Vagina (tissue), 2 donors: ENCODE measurements at regions not wholly inside any gene's neighbourhood (a gene's known extent, or its start where the extent isn't known, plus 50 kb on each side); places are given as distances from the start of the nearest gene placed in this dataset.

Experiments
- DNase-seq, 2 donors: peaks; one replicate each; pipeline ENCODE4 v3.0.0-alpha.2; 2017; ENCODE audit errors: extremely low spot score in 2 of 2
- H3K27ac ChIP-seq: fragments of 200-600 bp; sonication (generic); one replicate; pipeline ENCODE4 v1.5.1; 2019
- H3K27me3 ChIP-seq: fragments of 200-600 bp; sonication (generic); one replicate; pipeline ENCODE4 v1.5.1; 2019
- H3K36me3 ChIP-seq, 2 donors: fragments of 200-600 bp; sonication (generic); one replicate each; pipeline ENCODE4 v1.5.1; 2017 to 2019
- H3K4me1 ChIP-seq: fragments of 200-600 bp; sonication (generic); one replicate; pipeline ENCODE4 v1.5.1; 2019
- H3K4me3 ChIP-seq, 2 donors: fragments of 200-600 bp; sonication (generic); 1 replicate in 1 of 2; 2 replicates in 1 of 2; pipeline ENCODE4 v1.5.1; 2016 to 2019
- H3K9me3 ChIP-seq: fragments of 200-600 bp; sonication (generic); one replicate; pipeline ENCODE4 v1.5.1; 2019
- CTCF ChIP-seq, 3 experiments: fragments of 450-650 bp in 2 of 3; fragments of 200-600 bp in 1 of 3; sonication (generic) in 1 of 3; IDR thresholded peaks; one replicate each; pipeline ENCODE4 v1.5.1; 2017 to 2019; ENCODE audit warnings: antibody characterized with exemption in 3 of 3, mild to moderate bottlenecking in 2 of 3, moderate library complexity in 2 of 3
- POLR2A ChIP-seq, 2 donors: fragments of 450-650 bp; IDR thresholded peaks; one replicate each; pipeline ENCODE4 v1.6.1; 2017; ENCODE audit warnings: antibody characterized with exemption in 2 of 2, mild to moderate bottlenecking in 2 of 2, moderate library complexity in 2 of 2
- POLR2AphosphoS5 ChIP-seq, 2 donors: sonication (generic); formaldehyde crosslinking; IDR thresholded peaks; one replicate each; pipeline ENCODE4 v1.9.0; 2017; ENCODE audit warnings: antibody characterized with exemption in 2 of 2, mild to moderate bottlenecking in 2 of 2, low read depth in 1 of 2; ENCODE audit not compliant: insufficient read depth in 1 of 2
- intact Hi-C: fragments of 100-400 bp; cut with DNase I; formaldehyde crosslinking; loops from one replicate; pipeline ENCODE4 v1.15.1; 2023

GRCh38 chr11:15815246-15816195 lies 540.8 kb downstream of the SOX6 start:
- no peaks in the 10 kb centered on the region for H3K27me3 ChIP-seq
- TF ChIP-seq POLR2AphosphoS5 (IDR thresholded peaks at IDR 0.05; ENCODE audit: insufficient read depth in 1 of 2, low read depth in 1 of 2) (no peak), CTCF (IDR thresholded peaks at IDR 0.05) (no peak), POLR2A (IDR thresholded peaks at IDR 0.05) (no peak)
- no peak overlapping the region for H3K27ac ChIP-seq
- H3K9me3 ChIP-seq, result no peaks in the 10 kb centered on the region
- peaks cover 7% of the 10 kb centered on the region for H3K4me1 ChIP-seq
- no peaks in the 10 kb centered on the region for H3K36me3 ChIP-seq
- no peak overlapping the region for H3K4me3 ChIP-seq
- intact Hi-C loops, result no loop called here
- no peak for DNase-seq

GRCh38 chr11:15816260-15816871 lies 540.0 kb downstream of the SOX6 start:
- Histone ChIP-seq H3K27ac (no peak overlapping the region), H3K4me3 (no peak overlapping the region), H3K27me3 (no peaks in the 10 kb centered on the region), H3K36me3 (no peaks in the 10 kb centered on the region), H3K4me1 (peaks cover 7% of the 10 kb centered on the region), H3K9me3 (no peaks in the 10 kb centered on the region)
- no peak for TF ChIP-seq POLR2A (IDR thresholded peaks at IDR 0.05)
- TF ChIP-seq CTCF (IDR thresholded peaks at IDR 0.05), result no peak
- no peak for TF ChIP-seq POLR2AphosphoS5 (IDR thresholded peaks at IDR 0.05; ENCODE audit: insufficient read depth in 1 of 2, low read depth in 1 of 2)
- DNase-seq, result no peak
- intact Hi-C loops, result no loop called here

GRCh38 chr11:15817001-15817400 lies 539.3 kb downstream of the SOX6 start:
- Histone ChIP-seq H3K9me3 (no peaks in the 10 kb centered on the region), H3K36me3 (no peaks in the 10 kb centered on the region), H3K4me1 (peaks cover 7% of the 10 kb centered on the region), H3K27ac (no peak overlapping the region), H3K4me3 (no peak overlapping the region), H3K27me3 (no peaks in the 10 kb centered on the region)
- DNase-seq, result no peak
- intact Hi-C loops, result no loop called here
- TF ChIP-seq POLR2A (IDR thresholded peaks at IDR 0.05) (no peak), POLR2AphosphoS5 (IDR thresholded peaks at IDR 0.05; ENCODE audit: insufficient read depth in 1 of 2, low read depth in 1 of 2) (no peak), CTCF (IDR thresholded peaks at IDR 0.05) (no peak)

GRCh38 chr11:15818132-15818842 lies 538.1 kb downstream of the SOX6 start:
- Histone ChIP-seq H3K9me3 (no peaks in the 10 kb centered on the region), H3K27ac (no peak overlapping the region), H3K4me3 (no peak overlapping the region), H3K4me1 (peaks cover 7% of the 10 kb centered on the region), H3K27me3 (no peaks in the 10 kb centered on the region), H3K36me3 (no peaks in the 10 kb centered on the region)
- TF ChIP-seq CTCF (IDR thresholded peaks at IDR 0.05) (no peak), POLR2A (IDR thresholded peaks at IDR 0.05) (no peak), POLR2AphosphoS5 (IDR thresholded peaks at IDR 0.05; ENCODE audit: insufficient read depth in 1 of 2, low read depth in 1 of 2) (no peak)
- intact Hi-C loops, result no loop called here
- DNase-seq, result no peak
